ENCODE measurements at regions not wholly inside any gene's neighbourhood (a gene's known extent, or its start where the extent isn't known, plus 50 kb on each side); places are given as distances from the start of the nearest gene placed in this dataset.
A peak's percentile ranks its signal among the peaks of the same experiment; 100 is the strongest.
"Not testable (repeated sequence)": the region's sequence is repeated elsewhere in the genome, so short reads cannot be mapped to it uniquely, and the experiment has no call there.

- DNase-seq (ENCODE audit: low read depth), result no peak
Observed at GRCh38 chr1:217137210-217137881, 414.1 kb upstream of the ESRRG start.

GRCh38 chr1:217136895-217137205, 413.6 kb upstream of the ESRRG start:
- no peak for DNase-seq (ENCODE audit: low read depth)

- no peak for DNase-seq (ENCODE audit: low read depth)
Observed at GRCh38 chr1:217135987-217136894, 413.0 kb upstream of the ESRRG start.

GRCh38 chr1:217135569-217135915, 412.3 kb upstream of the ESRRG start:
- DNase-seq (ENCODE audit: low read depth), result no peak

- DNase-seq (ENCODE audit: low read depth), result no peak
Observed at GRCh38 chr1:217134857-217135568, 411.8 kb upstream of the ESRRG start.

- no peak for DNase-seq (ENCODE audit: low read depth)
Observed at GRCh38 chr1:217133958-217134856, 411.0 kb upstream of the ESRRG start.

- no peak for DNase-seq (ENCODE audit: low read depth)
Observed at GRCh38 chr1:217133092-217133491, 409.9 kb upstream of the ESRRG start.

GRCh38 chr1:217123340-217123739, 400.1 kb upstream of the ESRRG start:
- not testable (repeated sequence) for DNase-seq (ENCODE audit: low read depth)

- no peak for DNase-seq (ENCODE audit: low read depth)
Observed at GRCh38 chr1:217117973-217118465, 394.8 kb upstream of the ESRRG start.

- DNase-seq (ENCODE audit: low read depth), result no peak
Observed at GRCh38 chr1:217115404-217116380, 392.5 kb upstream of the ESRRG start.

GRCh38 chr1:217109928-217110327, 386.7 kb upstream of the ESRRG start:
- DNase-seq (ENCODE audit: low read depth), result no peak

GRCh38 chr1:217106231-217106901, 383.1 kb upstream of the ESRRG start:
- DNase-seq (ENCODE audit: low read depth), result peak; percentile 0

- no peak for DNase-seq (ENCODE audit: low read depth)
Observed at GRCh38 chr1:217105437-217105836, 382.2 kb upstream of the ESRRG start.

- DNase-seq (ENCODE audit: low read depth), result no peak
Observed at GRCh38 chr1:217097819-217098218, 374.6 kb upstream of the ESRRG start.

- no peak for DNase-seq (ENCODE audit: low read depth)
Observed at GRCh38 chr1:217096200-217096599, 373.0 kb upstream of the ESRRG start.

GRCh38 chr1:217095050-217095622, 371.9 kb upstream of the ESRRG start:
- DNase-seq (ENCODE audit: low read depth), result no peak

GRCh38 chr1:217091561-217091960, 368.3 kb upstream of the ESRRG start:
- DNase-seq (ENCODE audit: low read depth), result no peak

GRCh38 chr1:217090060-217090911, 367.1 kb upstream of the ESRRG start:
- DNase-seq (ENCODE audit: low read depth), result no peak
